ENCODE measurements at regions not wholly inside any gene's neighbourhood (a gene's known extent, or its start where the extent isn't known, plus 50 kb on each side); places are given as distances from the start of the nearest gene placed in this dataset.

GRCh38 chr13:73275163-73275562, 216.4 kb downstream of the KLF5 start:
- H3K9ac ChIP-seq (ENCODE audit: low read length), result no peak overlapping the region
- no peaks in the 10 kb centered on the region for H3K9me2 ChIP-seq (ENCODE audit: insufficient read depth, low read length)
- TF ChIP-seq MXI1 (conservative IDR thresholded peaks at IDR 0.05; ENCODE audit: poor library complexity, severe bottlenecking) (no peak), EP300 (conservative IDR thresholded peaks at IDR 0.05; ENCODE audit: poor library complexity, severe bottlenecking) (no peak), RAD21 (conservative IDR thresholded peaks at IDR 0.05) (no peak), TAF1 (IDR thresholded peaks at IDR 0.05; ENCODE audit: low read depth) (no peak), CTCF (IDR thresholded peaks at IDR 0.05; ENCODE audit: poor library complexity, severe bottlenecking) (no peak), SMC3 (conservative IDR thresholded peaks at IDR 0.05; ENCODE audit: poor library complexity) (no peak)
- no peaks in the 10 kb centered on the region for H3F3A ChIP-seq (ENCODE audit: insufficient read depth, low read length, poor library complexity, severe bottlenecking)
- no peaks in the 10 kb centered on the region for H3K79me2 ChIP-seq (replicated peaks; ENCODE audit: insufficient read depth, low read length)
- no peaks in the 10 kb centered on the region for H3K27me3 ChIP-seq (ENCODE audit: insufficient read depth, low read depth, low read length)
- H3K27ac ChIP-seq (ENCODE audit: low read length), result no peak overlapping the region
- no peak overlapping the region for H2AFZ ChIP-seq (ENCODE audit: low read depth, low read length)
- H3K4me2 ChIP-seq (ENCODE audit: low read length), result no peak overlapping the region
- no peaks in the 10 kb centered on the region for H3K9me3 ChIP-seq (ENCODE audit: low read length)
- H3K4me3 ChIP-seq (ENCODE audit: low read length), result no peak overlapping the region
- no peaks in the 10 kb centered on the region for H3K36me3 ChIP-seq (ENCODE audit: insufficient read depth, low read length)
- H4K20me1 ChIP-seq (ENCODE audit: insufficient read depth), result no peaks in the 10 kb centered on the region

GRCh38 chr13:73274147-73274546, 215.3 kb downstream of the KLF5 start:
- Histone ChIP-seq H3K27ac (ENCODE audit: low read length) (no peak overlapping the region), H3K9me2 (ENCODE audit: insufficient read depth, low read length) (no peaks in the 10 kb centered on the region), H3K79me2 (replicated peaks; ENCODE audit: insufficient read depth, low read length) (no peaks in the 10 kb centered on the region), H3K27me3 (ENCODE audit: insufficient read depth, low read depth, low read length) (no peaks in the 10 kb centered on the region), H3K9ac (ENCODE audit: low read length) (no peak overlapping the region), H3K4me2 (ENCODE audit: low read length) (no peak overlapping the region), H3K36me3 (ENCODE audit: insufficient read depth, low read length) (no peaks in the 10 kb centered on the region), H3F3A (ENCODE audit: insufficient read depth, low read length, poor library complexity, severe bottlenecking) (no peaks in the 10 kb centered on the region), H3K4me3 (ENCODE audit: low read length) (no peak overlapping the region), H4K20me1 (ENCODE audit: insufficient read depth) (no peaks in the 10 kb centered on the region), H3K9me3 (ENCODE audit: low read length) (no peaks in the 10 kb centered on the region), H2AFZ (ENCODE audit: low read depth, low read length) (no peak overlapping the region)
- TF ChIP-seq REST (IDR thresholded peaks at IDR 0.05; ENCODE audit: borderline replicate concordance) (no peak), POLR2AphosphoS5 (IDR thresholded peaks at IDR 0.05) (no peak), MXI1 (conservative IDR thresholded peaks at IDR 0.05; ENCODE audit: poor library complexity, severe bottlenecking) (no peak), RAD21 (conservative IDR thresholded peaks at IDR 0.05) (no peak), EP300 (conservative IDR thresholded peaks at IDR 0.05; ENCODE audit: poor library complexity, severe bottlenecking) (no peak), SMC3 (conservative IDR thresholded peaks at IDR 0.05; ENCODE audit: poor library complexity) (no peak), EZH2 (IDR thresholded peaks at IDR 0.05; ENCODE audit: borderline replicate concordance, insufficient read depth, low read length, poor library complexity, severe bottlenecking) (no peak), CTCF (IDR thresholded peaks at IDR 0.05; ENCODE audit: poor library complexity, severe bottlenecking) (no peak), TAF1 (IDR thresholded peaks at IDR 0.05; ENCODE audit: low read depth) (no peak)

Data from neural cell (in vitro differentiated cells).